DMS 273 treated with DMSO at 0.1 percent for 48 hours (cell line): ENCODE measurements at regions not wholly inside any gene's neighbourhood (a gene's known extent, or its start where the extent isn't known, plus 50 kb on each side); places are given as distances from the start of the nearest gene placed in this dataset.
A peak's percentile ranks its signal among the peaks of the same experiment; 100 is the strongest.
"Not testable (repeated sequence)": the region's sequence is repeated elsewhere in the genome, so short reads cannot be mapped to it uniquely, and the experiment has no call there.

Experiments
- DNase-seq: peaks from one replicate; lab custom pipeline; 2025; lab: John Stamatoyannopoulos, UW

GRCh38 chr7:149682038-149682437, 91.3 kb downstream of the ZNF467 start:
- no peak for DNase-seq

DNA sequence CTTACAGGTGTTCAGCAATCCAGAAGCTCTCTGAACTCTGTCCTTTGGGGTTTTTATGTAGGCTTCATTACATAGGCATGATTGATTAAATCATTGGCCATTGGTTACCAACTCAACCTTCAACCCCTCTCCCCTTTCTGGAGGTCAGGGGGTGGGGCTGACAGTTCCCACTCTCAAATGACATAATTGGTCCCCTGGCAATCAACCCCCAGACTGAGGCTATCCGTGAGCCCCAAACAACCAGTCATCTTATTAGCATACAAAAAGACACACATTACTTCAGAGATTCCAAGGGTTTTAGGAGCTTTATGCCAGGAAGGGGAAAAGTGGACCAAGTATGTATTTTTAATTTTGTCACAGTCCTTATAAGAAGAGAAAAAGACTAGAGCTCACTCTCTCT, 92.1 kb downstream of the ZNF467 start:
- no peak for DNase-seq

DNA sequence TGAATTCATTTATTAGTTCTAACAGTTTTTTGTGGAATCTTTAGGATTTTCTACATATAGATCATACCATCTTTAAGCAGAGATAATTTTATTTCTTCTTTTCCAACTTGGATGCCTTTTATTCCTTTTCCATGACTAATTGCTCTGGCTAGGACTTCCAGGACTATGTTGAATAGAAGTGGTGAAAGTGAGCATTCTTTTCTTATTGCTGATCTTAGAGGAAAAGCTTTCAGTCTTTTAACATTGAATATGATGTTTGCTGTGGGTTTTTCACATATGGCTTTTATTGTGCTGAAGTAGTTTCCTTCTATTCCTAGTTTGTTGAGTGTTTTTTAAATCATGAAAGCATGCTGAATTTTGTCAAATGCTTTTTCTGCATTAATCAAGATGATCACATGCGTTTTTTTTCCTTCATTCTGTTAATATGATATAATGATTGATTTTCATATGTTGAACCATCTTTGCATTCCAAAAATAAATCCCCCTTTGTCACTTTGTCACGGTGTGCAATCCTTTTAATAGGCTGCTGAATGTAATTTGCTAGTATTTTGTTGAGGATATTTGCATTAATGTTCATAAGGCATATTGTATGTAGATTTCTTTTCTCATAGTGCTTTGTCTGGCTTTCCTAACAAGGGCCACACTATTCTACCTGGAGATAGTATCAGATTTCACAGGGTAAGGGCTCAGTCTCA, 92.9 kb downstream of the ZNF467 start:
- no peak for DNase-seq

- not testable (repeated sequence) for DNase-seq
Measured at GRCh38 chr7:149674728-149675385, 98.5 kb downstream of the ZNF467 start.

GRCh38 chr7:149673006-149673405, 100.4 kb downstream of the ZNF467 start:
- DNase-seq: no peak

GRCh38 chr7:149670288-149670687, 103.1 kb downstream of the ZNF467 start:
- DNase-seq: peak; percentile 86

DNA sequence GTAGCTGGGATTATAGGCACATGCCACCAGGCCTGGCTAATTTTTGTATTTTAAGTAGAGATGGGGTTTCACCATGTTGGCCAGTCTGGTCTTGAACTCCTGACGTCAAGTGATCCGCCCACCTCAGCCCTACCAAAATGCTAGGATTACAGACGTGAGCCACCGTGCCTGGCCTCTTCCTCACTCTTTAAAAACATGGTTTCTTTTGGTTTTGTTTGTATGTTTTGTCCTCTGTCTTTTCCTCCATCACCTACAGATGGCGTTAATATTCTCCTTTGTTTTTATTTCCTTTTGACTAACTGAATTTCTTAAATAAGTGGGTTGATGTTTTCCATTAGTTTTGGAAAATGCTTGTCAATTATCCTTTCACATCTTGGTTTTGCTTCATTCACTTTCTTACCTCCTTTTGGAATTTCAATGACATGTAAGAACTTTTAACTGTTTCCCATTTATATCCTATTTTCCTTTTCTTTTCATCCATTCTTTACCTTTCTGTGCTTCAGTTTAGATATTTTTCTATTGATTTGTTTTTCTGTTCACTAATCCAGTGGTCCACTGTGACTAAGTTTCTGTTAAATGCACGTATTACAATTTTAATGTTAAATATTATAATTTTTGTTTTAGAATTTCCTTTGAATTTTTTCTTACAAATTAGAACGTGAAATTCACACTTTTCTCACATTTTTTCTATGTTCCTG, 104.1 kb downstream of the ZNF467 start:
- DNase-seq: peak; percentile 41

- DNase-seq: no peak
Measured at GRCh38 chr7:149666360-149666945, 106.9 kb downstream of the ZNF467 start.

- DNase-seq: not testable (repeated sequence)
Measured at GRCh38 chr7:149665618-149666017, 107.8 kb downstream of the ZNF467 start.

- no peak for DNase-seq
Measured at GRCh38 chr7:149664666-149665065, 108.7 kb downstream of the ZNF467 start.

- DNase-seq: no peak
Measured at GRCh38 chr7:149664176-149664575, 109.2 kb downstream of the ZNF467 start.

- peak; percentile 44 for DNase-seq
Measured at GRCh38 chr7:149662591-149663095, 110.7 kb downstream of the ZNF467 start.

DNA sequence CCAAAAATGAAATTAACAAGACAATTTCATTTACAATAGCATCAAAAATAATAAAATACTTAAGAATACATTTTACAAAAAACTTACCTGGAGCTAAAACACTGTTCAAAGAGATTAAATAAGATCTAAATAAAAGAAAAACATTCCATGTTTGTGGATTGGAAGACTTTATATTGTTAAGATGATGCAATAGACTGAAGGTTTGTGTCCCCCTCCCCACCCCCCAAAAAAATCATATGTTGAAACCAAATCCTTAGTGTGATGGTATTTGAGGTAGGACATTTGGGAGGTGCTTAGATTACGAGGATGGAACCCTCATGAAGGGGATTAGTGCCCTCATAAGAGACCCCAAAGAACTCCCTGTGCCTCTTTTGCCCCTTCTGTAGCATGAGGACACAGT, 117.6 kb downstream of the ZNF467 start:
- DNase-seq: no peak

DNA sequence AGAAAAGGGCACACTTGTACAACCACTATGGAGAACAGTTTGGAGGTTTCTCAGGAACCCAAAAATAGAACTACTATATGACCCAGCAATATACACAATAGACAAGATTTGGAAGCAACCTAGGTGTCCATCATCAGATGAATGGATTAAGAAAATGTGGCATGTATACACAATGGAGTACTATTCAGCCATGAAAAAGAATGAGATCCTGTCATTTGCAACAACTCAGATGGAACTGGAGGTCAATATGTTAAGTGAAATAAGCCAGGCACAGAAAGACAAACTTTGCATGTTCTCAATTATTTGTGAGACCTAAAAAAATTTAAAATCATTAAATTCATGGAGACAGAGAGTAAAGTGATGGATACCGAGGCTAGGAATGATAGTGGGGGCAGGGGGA, 118.8 kb downstream of the ZNF467 start:
- DNase-seq: no peak

GRCh38 chr7:149650190-149650589, 123.2 kb downstream of the ZNF467 start:
- not testable (repeated sequence) for DNase-seq

DNA sequence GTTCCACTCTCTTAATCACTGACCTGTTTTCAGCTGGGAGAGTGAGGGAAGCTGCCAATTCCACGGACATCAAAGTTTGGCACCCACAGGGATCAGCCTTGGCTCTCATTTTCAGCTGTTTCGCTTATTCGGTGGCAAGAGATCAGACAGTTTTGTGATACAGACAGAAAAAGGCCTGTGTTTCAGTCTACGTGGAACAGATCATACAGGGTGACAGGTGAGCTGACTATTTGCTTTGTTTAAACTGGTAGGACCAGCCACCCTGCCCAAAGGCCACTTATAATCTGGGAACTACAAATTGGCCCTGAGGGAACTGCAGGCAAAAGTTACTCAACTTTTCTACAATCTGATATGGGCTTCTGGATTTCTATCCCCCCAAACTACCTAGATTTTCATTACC, 128.6 kb downstream of the ZNF467 start:
- no peak for DNase-seq

DNA sequence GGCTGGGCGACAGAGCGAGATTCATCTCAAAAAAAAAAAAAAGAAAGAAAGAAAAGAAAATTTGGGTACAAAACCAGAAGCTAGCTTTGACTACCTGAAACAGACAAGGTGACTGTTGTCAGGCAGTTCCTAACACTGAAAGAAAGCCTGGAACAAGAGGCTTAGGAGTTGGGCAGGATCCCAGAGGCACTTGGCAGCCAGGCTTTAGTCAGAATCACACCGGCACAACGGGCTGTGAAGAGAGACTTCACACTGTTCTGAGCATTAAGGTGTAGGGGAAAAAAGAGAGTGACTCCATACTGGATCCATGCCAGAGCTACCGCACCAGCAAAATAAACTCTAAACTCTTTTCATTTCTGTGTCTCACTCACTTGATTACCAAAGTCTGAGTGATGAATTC, 130.8 kb downstream of the ZNF467 start:
- no peak for DNase-seq

GRCh38 chr7:149638566-149639320, 134.6 kb downstream of the ZNF467 start:
- DNase-seq: no peak

- DNase-seq: no peak
Measured at GRCh38 chr7:149637911-149638565, 135.3 kb downstream of the ZNF467 start.

GRCh38 chr7:149635561-149636329, 137.6 kb downstream of the ZNF467 start:
- peak; percentile 94 for DNase-seq
